Uterus (tissue), 3 donors: ENCODE measurements at regions not wholly inside any gene's neighbourhood (a gene's known extent, or its start where the extent isn't known, plus 50 kb on each side); places are given as distances from the start of the nearest gene placed in this dataset.
"Not testable (repeated sequence)": the region's sequence is repeated elsewhere in the genome, so short reads cannot be mapped to it uniquely, and the experiment has no call there.

Experiments used
- DNase-seq, 2 donors: peaks; one replicate each; pipeline ENCODE4 v3.0.0-alpha.2; 2019 to 2020
- H3K27ac ChIP-seq, 2 donors: fragments of 200-600 bp; sonication (generic); 1 replicate in 1 of 2; 2 replicates in 1 of 2; pipeline ENCODE4 v1.5.1; 2016 to 2018
- H3K27me3 ChIP-seq, 2 donors: fragments of 200-600 bp; sonication (generic); one replicate each; pipeline ENCODE4 v1.5.1; 2018 to 2019; ENCODE audit warnings: control low read depth in 1 of 2
- H3K36me3 ChIP-seq, 2 donors: fragments of 200-600 bp; sonication (generic); one replicate each; pipeline ENCODE4 v1.5.1; 2019; ENCODE audit warnings: control low read depth in 1 of 2
- H3K4me1 ChIP-seq, 2 donors: fragments of 200-600 bp; sonication (generic); one replicate each; pipeline ENCODE4 v1.5.1; 2018 to 2019; ENCODE audit warnings: control low read depth in 1 of 2
- H3K4me3 ChIP-seq, 2 donors: fragments of 200-600 bp; sonication (generic); 1 replicate in 1 of 2; 2 replicates in 1 of 2; pipeline ENCODE4 v1.5.1; 2018 to 2019; ENCODE audit warnings: mild to moderate bottlenecking in 1 of 2
- H3K9me3 ChIP-seq, 2 donors: fragments of 200-600 bp; sonication (generic); one replicate each; pipeline ENCODE4 v1.5.1; 2019; ENCODE audit warnings: control low read depth in 1 of 2
- POLR2A ChIP-seq, 2 donors: fragments of 450-650 bp; IDR thresholded peaks; one replicate each; pipeline ENCODE4 v1.6.1; 2016; ENCODE audit warnings: antibody characterized with exemption in 2 of 2, mild to moderate bottlenecking in 1 of 2, moderate library complexity in 1 of 2
- intact Hi-C: fragments of 100-400 bp; cut with DNase I; formaldehyde crosslinking; loops from one replicate; pipeline ENCODE4 v1.15.1; 2023; ENCODE audit warnings: low total_unique reads
- TF ChIP-seq, protein P1 (sequence below), 4 experiments: fragments of 200-600 bp in 2 of 4; fragments of 450-650 bp in 2 of 4; sonication (generic) in 2 of 4; IDR thresholded peaks; one replicate each; pipeline ENCODE4 v1.5.1; 2016 to 2019; ENCODE audit warnings: antibody characterized with exemption in 4 of 4, mild to moderate bottlenecking in 2 of 4, moderate library complexity in 1 of 4
- donor health status: DM: yes; HTN: yes; CAD: no.

- no peaks in the 10 kb centered on the region for H3K4me1 ChIP-seq
- H3K4me3 ChIP-seq = no peak overlapping the region
- no peak for TF ChIP-seq POLR2A (IDR thresholded peaks at IDR 0.05)
- TF ChIP-seq, protein P1, sequence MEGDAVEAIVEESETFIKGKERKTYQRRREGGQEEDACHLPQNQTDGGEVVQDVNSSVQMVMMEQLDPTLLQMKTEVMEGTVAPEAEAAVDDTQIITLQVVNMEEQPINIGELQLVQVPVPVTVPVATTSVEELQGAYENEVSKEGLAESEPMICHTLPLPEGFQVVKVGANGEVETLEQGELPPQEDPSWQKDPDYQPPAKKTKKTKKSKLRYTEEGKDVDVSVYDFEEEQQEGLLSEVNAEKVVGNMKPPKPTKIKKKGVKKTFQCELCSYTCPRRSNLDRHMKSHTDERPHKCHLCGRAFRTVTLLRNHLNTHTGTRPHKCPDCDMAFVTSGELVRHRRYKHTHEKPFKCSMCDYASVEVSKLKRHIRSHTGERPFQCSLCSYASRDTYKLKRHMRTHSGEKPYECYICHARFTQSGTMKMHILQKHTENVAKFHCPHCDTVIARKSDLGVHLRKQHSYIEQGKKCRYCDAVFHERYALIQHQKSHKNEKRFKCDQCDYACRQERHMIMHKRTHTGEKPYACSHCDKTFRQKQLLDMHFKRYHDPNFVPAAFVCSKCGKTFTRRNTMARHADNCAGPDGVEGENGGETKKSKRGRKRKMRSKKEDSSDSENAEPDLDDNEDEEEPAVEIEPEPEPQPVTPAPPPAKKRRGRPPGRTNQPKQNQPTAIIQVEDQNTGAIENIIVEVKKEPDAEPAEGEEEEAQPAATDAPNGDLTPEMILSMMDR (IDR thresholded peaks at IDR 0.05) = no peak
- no peaks in the 10 kb centered on the region for H3K9me3 ChIP-seq
- intact Hi-C loops = no loop called here
- no peaks in the 10 kb centered on the region for H3K36me3 ChIP-seq
- no peaks in the 10 kb centered on the region for H3K27me3 ChIP-seq
- no peak overlapping the region for H3K27ac ChIP-seq
- DNase-seq = no peak
These were observed 161.5 kb downstream of the HLX start for GRCh38 chr1:221040691-221041285.

DNA sequence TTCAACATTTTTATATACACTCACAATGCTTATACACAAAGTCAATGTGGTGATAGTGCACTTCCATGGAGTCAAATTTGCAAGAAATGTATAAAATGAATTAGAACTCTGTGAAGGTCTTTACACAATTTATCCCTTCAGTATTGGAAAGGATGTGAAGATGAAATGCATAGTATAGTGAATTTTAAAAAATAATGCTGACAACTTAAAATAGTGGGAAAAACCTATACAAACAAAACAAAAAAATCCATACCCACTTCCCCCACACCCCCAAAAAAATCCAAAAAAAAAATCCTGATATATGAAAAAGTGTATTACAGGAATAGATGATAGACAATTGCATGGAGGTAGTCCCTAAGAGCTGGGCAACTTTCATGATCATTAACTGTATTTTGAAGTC lies 165.3 kb downstream of the HLX start:
- intact Hi-C loops = no loop called here
- H3K36me3 ChIP-seq = no peaks in the 10 kb centered on the region
- TF ChIP-seq POLR2A (IDR thresholded peaks at IDR 0.05) = no peak
- TF ChIP-seq, protein P1 (IDR thresholded peaks at IDR 0.05) = no peak

GRCh38 chr1:221045151-221045550 lies 165.9 kb downstream of the HLX start:
- TF ChIP-seq, protein P1 (IDR thresholded peaks at IDR 0.05) = no peak
- TF ChIP-seq POLR2A (IDR thresholded peaks at IDR 0.05) = no peak
- no peak overlapping the region for H3K4me3 ChIP-seq
- no peaks in the 10 kb centered on the region for H3K36me3 ChIP-seq
- DNase-seq = no peak
- no peak overlapping the region for H3K27ac ChIP-seq
- H3K27me3 ChIP-seq = no peaks in the 10 kb centered on the region
- no peaks in the 10 kb centered on the region for H3K9me3 ChIP-seq
- H3K4me1 ChIP-seq = no peaks in the 10 kb centered on the region
- intact Hi-C loops = no loop called here

More for the DNA sequence above, 165.3 kb downstream of the HLX start:
- Histone ChIP-seq H3K4me1 (no peaks in the 10 kb centered on the region), H3K9me3 (no peaks in the 10 kb centered on the region), H3K27me3 (no peaks in the 10 kb centered on the region), H3K27ac (no peak overlapping the region), H3K4me3 (no peak overlapping the region)
- DNase-seq = no peak

DNA sequence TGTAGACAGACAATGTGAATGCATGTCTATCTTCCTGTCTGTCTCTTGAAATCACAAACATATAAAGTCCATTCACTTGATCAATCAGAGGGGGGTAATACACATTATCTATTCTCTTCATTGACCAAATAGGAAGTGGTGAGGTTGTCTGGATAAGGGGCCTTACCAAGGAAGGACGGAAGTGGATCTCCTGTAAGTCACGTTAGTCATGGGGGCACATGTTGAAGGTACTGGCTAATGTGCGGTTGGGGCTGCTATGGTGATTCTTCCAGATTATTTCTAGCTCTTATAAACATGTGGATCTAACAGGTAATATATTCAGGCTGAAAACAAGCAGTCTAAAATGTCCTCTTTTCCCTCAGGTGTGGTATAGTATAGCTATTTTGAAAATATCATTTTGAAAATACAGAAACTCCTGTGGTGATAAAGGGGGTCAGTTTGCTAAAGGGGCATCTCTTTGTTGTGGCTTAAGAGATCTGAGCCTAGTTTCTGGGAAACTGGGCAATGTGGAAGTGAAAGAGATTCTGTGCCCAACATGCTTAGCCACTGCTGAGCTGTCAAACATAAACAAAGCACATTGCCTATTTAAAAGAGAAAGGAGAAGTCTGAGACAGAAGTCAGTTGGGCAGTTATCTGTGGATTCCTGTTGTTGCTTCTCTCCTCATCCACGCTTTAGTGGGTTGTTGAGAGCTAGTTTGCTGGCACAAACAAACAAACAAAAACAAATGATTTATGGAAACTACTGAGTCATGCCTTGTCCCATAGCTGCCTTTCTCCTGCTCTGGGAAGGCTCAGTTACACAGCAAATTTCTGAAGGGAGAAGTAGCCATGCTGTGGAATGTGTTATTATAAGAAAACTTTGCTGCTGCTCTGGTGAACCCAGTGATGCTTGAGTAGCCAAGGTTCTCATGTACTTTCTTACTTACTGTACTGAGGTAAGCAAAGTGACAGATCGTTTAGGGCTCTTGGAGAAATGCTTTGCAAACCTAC lies 166.9 kb downstream of the HLX start:
- H3K9me3 ChIP-seq = no peaks in the 10 kb centered on the region
- H3K36me3 ChIP-seq = no peaks in the 10 kb centered on the region
- intact Hi-C loops = no loop called here
- no peaks in the 10 kb centered on the region for H3K27me3 ChIP-seq
- no peak overlapping the region for H3K4me3 ChIP-seq
- TF ChIP-seq, protein P1 (IDR thresholded peaks at IDR 0.05) = no peak
- no peak for TF ChIP-seq POLR2A (IDR thresholded peaks at IDR 0.05)
- no peak overlapping the region for H3K27ac ChIP-seq
- no peak for DNase-seq
- no peaks in the 10 kb centered on the region for H3K4me1 ChIP-seq

- intact Hi-C loops, H3K36me3 ChIP-seq, H3K27ac ChIP-seq, H3K4me1 ChIP-seq, H3K4me3 ChIP-seq, DNase-seq, H3K9me3 ChIP-seq, H3K27me3 ChIP-seq: not testable (repeated sequence)
These were observed 172.1 kb downstream of the HLX start for GRCh38 chr1:221051391-221051790.
